Loucy (cell line): ENCODE measurements at regions not wholly inside any gene's neighbourhood (a gene's known extent, or its start where the extent isn't known, plus 50 kb on each side); places are given as distances from the start of the nearest gene placed in this dataset.

Experiments used
- CTCF ChIP-seq: fragments of 200-600 bp; sonication (generic); conservative IDR thresholded peaks from 2 replicates; pipeline ENCODE4 v1.5.1; 2014; ENCODE audit warnings: mild to moderate bottlenecking, antibody characterized with exemption, low read length
- EZH2phosphoT487 ChIP-seq: fragments of 200-600 bp; IDR thresholded peaks from 2 replicates; pipeline ENCODE4 v1.6.1; 2018; ENCODE audit warnings: antibody characterized with exemption, mild to moderate bottlenecking, moderate library complexity, borderline replicate concordance

GRCh38 chr13:79724348-79725103 is 243.6 kb downstream of the NDFIP2 start:
- TF ChIP-seq CTCF (no peak), EZH2phosphoT487 (no peak)
